ENCODE measurements at regions not wholly inside any gene's neighbourhood (a gene's known extent, or its start where the extent isn't known, plus 50 kb on each side); places are given as distances from the start of the nearest gene placed in this dataset.

DNA sequence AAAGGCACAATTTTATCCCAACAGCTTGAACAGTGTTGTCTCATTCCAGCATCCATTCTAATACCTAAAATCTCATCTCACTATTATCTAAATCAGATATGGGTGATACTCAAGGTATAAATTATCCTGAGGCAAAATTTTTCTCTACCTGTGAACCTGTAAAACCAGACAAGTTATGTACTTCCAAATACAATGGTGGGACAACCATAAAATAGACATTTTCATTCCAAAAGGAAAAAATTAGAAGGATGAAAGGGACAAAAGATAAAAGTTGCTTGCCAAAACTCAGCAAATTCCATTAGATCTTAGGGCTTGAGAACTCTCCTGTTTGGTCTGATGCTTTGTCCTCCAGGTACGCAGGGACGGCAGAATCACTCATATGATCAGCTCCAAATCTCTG, 650.5 kb downstream of the ADGRL2 start (continued):
- TF ChIP-seq, protein P1, sequence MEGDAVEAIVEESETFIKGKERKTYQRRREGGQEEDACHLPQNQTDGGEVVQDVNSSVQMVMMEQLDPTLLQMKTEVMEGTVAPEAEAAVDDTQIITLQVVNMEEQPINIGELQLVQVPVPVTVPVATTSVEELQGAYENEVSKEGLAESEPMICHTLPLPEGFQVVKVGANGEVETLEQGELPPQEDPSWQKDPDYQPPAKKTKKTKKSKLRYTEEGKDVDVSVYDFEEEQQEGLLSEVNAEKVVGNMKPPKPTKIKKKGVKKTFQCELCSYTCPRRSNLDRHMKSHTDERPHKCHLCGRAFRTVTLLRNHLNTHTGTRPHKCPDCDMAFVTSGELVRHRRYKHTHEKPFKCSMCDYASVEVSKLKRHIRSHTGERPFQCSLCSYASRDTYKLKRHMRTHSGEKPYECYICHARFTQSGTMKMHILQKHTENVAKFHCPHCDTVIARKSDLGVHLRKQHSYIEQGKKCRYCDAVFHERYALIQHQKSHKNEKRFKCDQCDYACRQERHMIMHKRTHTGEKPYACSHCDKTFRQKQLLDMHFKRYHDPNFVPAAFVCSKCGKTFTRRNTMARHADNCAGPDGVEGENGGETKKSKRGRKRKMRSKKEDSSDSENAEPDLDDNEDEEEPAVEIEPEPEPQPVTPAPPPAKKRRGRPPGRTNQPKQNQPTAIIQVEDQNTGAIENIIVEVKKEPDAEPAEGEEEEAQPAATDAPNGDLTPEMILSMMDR (IDR thresholded peaks at IDR 0.05), result no peak
- TF ChIP-seq ZNF121 (CRISPR knock-in tag; IDR thresholded peaks at IDR 0.05) (no peak), HMGA2 (CRISPR knock-in tag; IDR thresholded peaks at IDR 0.05) (no peak), ZNF423 (CRISPR knock-in tag; IDR thresholded peaks at IDR 0.05) (no peak), SOX15 (CRISPR knock-in tag; IDR thresholded peaks at IDR 0.05) (no peak), SMAD4 (CRISPR knock-in tag; IDR thresholded peaks at IDR 0.05) (no peak), CBFB (CRISPR knock-in tag; IDR thresholded peaks at IDR 0.05; ENCODE audit: low read depth) (no peak)
- TF ChIP-seq, protein P2, sequence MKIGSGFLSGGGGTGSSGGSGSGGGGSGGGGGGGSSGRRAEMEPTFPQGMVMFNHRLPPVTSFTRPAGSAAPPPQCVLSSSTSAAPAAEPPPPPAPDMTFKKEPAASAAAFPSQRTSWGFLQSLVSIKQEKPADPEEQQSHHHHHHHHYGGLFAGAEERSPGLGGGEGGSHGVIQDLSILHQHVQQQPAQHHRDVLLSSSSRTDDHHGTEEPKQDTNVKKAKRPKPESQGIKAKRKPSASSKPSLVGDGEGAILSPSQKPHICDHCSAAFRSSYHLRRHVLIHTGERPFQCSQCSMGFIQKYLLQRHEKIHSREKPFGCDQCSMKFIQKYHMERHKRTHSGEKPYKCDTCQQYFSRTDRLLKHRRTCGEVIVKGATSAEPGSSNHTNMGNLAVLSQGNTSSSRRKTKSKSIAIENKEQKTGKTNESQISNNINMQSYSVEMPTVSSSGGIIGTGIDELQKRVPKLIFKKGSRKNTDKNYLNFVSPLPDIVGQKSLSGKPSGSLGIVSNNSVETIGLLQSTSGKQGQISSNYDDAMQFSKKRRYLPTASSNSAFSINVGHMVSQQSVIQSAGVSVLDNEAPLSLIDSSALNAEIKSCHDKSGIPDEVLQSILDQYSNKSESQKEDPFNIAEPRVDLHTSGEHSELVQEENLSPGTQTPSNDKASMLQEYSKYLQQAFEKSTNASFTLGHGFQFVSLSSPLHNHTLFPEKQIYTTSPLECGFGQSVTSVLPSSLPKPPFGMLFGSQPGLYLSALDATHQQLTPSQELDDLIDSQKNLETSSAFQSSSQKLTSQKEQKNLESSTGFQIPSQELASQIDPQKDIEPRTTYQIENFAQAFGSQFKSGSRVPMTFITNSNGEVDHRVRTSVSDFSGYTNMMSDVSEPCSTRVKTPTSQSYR (CRISPR knock-in tag; IDR thresholded peaks at IDR 0.05), result no peak
- TF ChIP-seq, protein P3, sequence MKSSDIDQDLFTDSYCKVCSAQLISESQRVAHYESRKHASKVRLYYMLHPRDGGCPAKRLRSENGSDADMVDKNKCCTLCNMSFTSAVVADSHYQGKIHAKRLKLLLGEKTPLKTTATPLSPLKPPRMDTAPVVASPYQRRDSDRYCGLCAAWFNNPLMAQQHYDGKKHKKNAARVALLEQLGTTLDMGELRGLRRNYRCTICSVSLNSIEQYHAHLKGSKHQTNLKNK (CRISPR knock-in tag; IDR thresholded peaks at IDR 0.05), result no peak

DNA sequence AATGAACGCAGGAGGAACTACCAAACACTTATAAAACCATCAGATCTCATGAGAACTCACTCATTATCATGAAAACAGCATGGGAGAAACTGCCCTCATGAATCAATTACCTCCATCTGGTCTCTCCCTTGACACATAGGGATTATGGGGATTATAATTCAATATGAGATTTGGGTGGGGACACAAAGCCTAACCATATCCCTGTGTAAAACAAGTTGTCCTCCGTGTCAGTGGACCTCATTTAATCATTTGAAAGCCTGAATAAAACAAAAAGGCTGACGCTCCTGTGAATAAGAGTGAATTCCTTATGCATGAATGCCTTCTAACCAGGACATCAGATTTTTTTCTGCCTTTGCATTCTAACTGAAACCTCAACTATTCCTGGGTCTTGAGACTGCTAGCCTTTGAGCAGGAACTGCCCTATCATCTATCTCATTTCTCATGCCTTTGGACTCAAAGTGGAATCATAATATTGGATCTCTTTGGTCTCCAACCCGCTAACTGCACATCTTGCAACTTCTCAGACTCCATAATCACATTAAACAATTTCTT, 648.8 kb downstream of the ADGRL2 start:
- Mint-ChIP-seq H3K4me3 (no peak overlapping the region), H3K4me1 (peaks cover 6% of the 10 kb centered on the region; the same call in 1 of the 2 replicates), H3K9me3 (peaks cover 28% of the 10 kb centered on the region), H3K27ac (no peak overlapping the region), H3K27me3 (ENCODE audit: low read depth) (no peaks in the 10 kb centered on the region; the same call in 1 of the 2 replicates), H3K36me3 (peaks cover 10% of the 10 kb centered on the region)
- TF ChIP-seq ZNF671 (CRISPR knock-in tag; IDR thresholded peaks at IDR 0.05) (no peak), ZNF423 (CRISPR knock-in tag; IDR thresholded peaks at IDR 0.05) (no peak), CBFB (CRISPR knock-in tag; IDR thresholded peaks at IDR 0.05; ENCODE audit: low read depth) (no peak), ZNF317 (CRISPR knock-in tag; IDR thresholded peaks at IDR 0.05; ENCODE audit: borderline replicate concordance, low read depth) (no peak), ZNF219 (CRISPR knock-in tag; IDR thresholded peaks at IDR 0.05; ENCODE audit: borderline replicate concordance) (no peak), NR1H2 (CRISPR knock-in tag; IDR thresholded peaks at IDR 0.05) (no peak), TCF7 (CRISPR knock-in tag; IDR thresholded peaks at IDR 0.05; ENCODE audit: low read depth) (no peak), MYBL2 (CRISPR knock-in tag; IDR thresholded peaks at IDR 0.05) (no peak), OVOL2 (CRISPR knock-in tag; IDR thresholded peaks at IDR 0.05; ENCODE audit: borderline replicate concordance) (no peak), GRHL2 (CRISPR knock-in tag; IDR thresholded peaks at IDR 0.05; ENCODE audit: insufficient replicate concordance, severe bottlenecking) (no peak)
- TF ChIP-seq, protein P4, sequence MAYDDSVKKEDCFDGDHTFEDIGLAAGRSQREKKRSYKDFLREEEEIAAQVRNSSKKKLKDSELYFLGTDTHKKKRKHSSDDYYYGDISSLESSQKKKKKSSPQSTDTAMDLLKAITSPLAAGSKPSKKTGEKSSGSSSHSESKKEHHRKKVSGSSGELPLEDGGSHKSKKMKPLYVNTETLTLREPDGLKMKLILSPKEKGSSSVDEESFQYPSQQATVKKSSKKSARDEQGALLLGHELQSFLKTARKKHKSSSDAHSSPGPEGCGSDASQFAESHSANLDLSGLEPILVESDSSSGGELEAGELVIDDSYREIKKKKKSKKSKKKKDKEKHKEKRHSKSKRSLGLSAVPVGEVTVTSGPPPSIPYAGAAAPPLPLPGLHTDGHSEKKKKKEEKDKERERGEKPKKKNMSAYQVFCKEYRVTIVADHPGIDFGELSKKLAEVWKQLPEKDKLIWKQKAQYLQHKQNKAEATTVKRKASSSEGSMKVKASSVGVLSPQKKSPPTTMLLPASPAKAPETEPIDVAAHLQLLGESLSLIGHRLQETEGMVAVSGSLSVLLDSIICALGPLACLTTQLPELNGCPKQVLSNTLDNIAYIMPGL (CRISPR knock-in tag; IDR thresholded peaks at IDR 0.05), result no peak
- TF ChIP-seq, protein P3 (CRISPR knock-in tag; IDR thresholded peaks at IDR 0.05), result no peak
- TF ChIP-seq, protein P5, sequence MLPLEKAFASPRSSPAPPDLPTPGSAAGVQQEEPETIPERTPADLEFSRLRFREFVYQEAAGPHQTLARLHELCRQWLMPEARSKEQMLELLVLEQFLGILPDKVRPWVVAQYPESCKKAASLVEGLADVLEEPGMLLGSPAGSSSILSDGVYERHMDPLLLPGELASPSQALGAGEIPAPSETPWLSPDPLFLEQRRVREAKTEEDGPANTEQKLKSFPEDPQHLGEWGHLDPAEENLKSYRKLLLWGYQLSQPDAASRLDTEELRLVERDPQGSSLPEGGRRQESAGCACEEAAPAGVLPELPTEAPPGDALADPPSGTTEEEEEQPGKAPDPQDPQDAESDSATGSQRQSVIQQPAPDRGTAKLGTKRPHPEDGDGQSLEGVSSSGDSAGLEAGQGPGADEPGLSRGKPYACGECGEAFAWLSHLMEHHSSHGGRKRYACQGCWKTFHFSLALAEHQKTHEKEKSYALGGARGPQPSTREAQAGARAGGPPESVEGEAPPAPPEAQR (CRISPR knock-in tag; IDR thresholded peaks at IDR 0.05), result no peak
- TF ChIP-seq, protein P6, sequence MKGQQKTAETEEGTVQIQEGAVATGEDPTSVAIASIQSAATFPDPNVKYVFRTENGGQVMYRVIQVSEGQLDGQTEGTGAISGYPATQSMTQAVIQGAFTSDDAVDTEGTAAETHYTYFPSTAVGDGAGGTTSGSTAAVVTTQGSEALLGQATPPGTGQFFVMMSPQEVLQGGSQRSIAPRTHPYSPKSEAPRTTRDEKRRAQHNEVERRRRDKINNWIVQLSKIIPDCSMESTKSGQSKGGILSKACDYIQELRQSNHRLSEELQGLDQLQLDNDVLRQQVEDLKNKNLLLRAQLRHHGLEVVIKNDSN (CRISPR knock-in tag; IDR thresholded peaks at IDR 0.05), result no peak
- TF ChIP-seq, protein P7, sequence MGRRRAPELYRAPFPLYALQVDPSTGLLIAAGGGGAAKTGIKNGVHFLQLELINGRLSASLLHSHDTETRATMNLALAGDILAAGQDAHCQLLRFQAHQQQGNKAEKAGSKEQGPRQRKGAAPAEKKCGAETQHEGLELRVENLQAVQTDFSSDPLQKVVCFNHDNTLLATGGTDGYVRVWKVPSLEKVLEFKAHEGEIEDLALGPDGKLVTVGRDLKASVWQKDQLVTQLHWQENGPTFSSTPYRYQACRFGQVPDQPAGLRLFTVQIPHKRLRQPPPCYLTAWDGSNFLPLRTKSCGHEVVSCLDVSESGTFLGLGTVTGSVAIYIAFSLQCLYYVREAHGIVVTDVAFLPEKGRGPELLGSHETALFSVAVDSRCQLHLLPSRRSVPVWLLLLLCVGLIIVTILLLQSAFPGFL (CRISPR knock-in tag; IDR thresholded peaks at IDR 0.05; ENCODE audit: borderline replicate concordance), result no peak
- TF ChIP-seq, protein P8, sequence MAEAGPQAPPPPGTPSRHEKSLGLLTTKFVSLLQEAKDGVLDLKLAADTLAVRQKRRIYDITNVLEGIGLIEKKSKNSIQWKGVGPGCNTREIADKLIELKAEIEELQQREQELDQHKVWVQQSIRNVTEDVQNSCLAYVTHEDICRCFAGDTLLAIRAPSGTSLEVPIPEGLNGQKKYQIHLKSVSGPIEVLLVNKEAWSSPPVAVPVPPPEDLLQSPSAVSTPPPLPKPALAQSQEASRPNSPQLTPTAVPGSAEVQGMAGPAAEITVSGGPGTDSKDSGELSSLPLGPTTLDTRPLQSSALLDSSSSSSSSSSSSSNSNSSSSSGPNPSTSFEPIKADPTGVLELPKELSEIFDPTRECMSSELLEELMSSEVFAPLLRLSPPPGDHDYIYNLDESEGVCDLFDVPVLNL (CRISPR knock-in tag; IDR thresholded peaks at IDR 0.05; ENCODE audit: borderline replicate concordance, low read depth), result no peak
- ChIA-PET POLR2A (no interaction called here), CTCF (no interaction called here)
- no peak for ATAC-seq
- no peak for DNase-seq (ENCODE audit: low spot score)
